Smooth muscle cell (in vitro differentiated cells): ENCODE measurements at regions not wholly inside any gene's neighbourhood (a gene's known extent, or its start where the extent isn't known, plus 50 kb on each side); places are given as distances from the start of the nearest gene placed in this dataset.

Experiments
- DNase-seq: peaks from one replicate; lab custom pipeline; 2025; ENCODE audit not compliant: unreplicated experiment; lab: John Stamatoyannopoulos, UW
- H2AFZ ChIP-seq: fragments of 200-600 bp; sonication (generic); 2 replicates; pipeline ENCODE4 v1.6.0; 2016; ENCODE audit warnings: antibody characterized with exemption, low read depth, mild to moderate bottlenecking
- H3F3A ChIP-seq: fragments of 200-600 bp; sonication (generic); 2 replicates; pipeline ENCODE4 v1.6.0; 2017; ENCODE audit warnings: antibody characterized with exemption, low read depth
- H3K27ac ChIP-seq: fragments of 200-600 bp; sonication (generic); 2 replicates; pipeline ENCODE4 v1.5.1; 2016; ENCODE audit warnings: low read depth, mild to moderate bottlenecking
- H3K27me3 ChIP-seq: fragments of 200-600 bp; sonication (generic); 2 replicates; pipeline ENCODE4 v1.6.1; 2016; ENCODE audit warnings: low read depth, mild to moderate bottlenecking
- H3K36me3 ChIP-seq: fragments of 200-600 bp; sonication (generic); 2 replicates; pipeline ENCODE4 v1.5.1; 2016; ENCODE audit warnings: low read depth
- H3K4me1 ChIP-seq: fragments of 200-600 bp; sonication (generic); 2 replicates; pipeline ENCODE4 v1.5.1; 2016; ENCODE audit warnings: low read depth
- H3K4me2 ChIP-seq: fragments of 200-600 bp; sonication (generic); 2 replicates; pipeline ENCODE4 v1.6.0; 2016; ENCODE audit warnings: mild to moderate bottlenecking
- H3K4me3 ChIP-seq: fragments of 200-600 bp; sonication (generic); 2 replicates; pipeline ENCODE4 v1.5.1; 2016; ENCODE audit warnings: mild to moderate bottlenecking
- H3K79me2 ChIP-seq: fragments of 200-600 bp; sonication (generic); 2 replicates; pipeline ENCODE4 v1.6.0; 2016; ENCODE audit warnings: low read depth, mild to moderate bottlenecking
- H3K9ac ChIP-seq: fragments of 200-600 bp; sonication (generic); 2 replicates; pipeline ENCODE4 v1.6.0; 2016; ENCODE audit warnings: low read depth
- H3K9me3 ChIP-seq: fragments of 200-600 bp; sonication (generic); replicated peaks from 2 replicates; pipeline ENCODE4 v1.5.1; 2016; ENCODE audit warnings: low read depth
- H4K20me1 ChIP-seq: fragments of 200-600 bp; sonication (generic); 2 replicates; pipeline ENCODE4 v1.6.0; 2016; ENCODE audit warnings: low read depth
- WGBS: methylation state at CpG from one replicate; pipeline ENCODE4 v1.1.7; 2016; ENCODE audit warnings: low lambda C conversion rate; 5-methylcytosine and 5-hydroxymethylcytosine counted together
- TF ChIP-seq, protein P1 (sequence below): fragments of 200-600 bp; sonication (generic); IDR thresholded peaks from 2 replicates; pipeline ENCODE4 v1.5.1; 2017; ENCODE audit warnings: borderline replicate concordance, mild to moderate bottlenecking, antibody characterized with exemption; ENCODE audit not compliant: insufficient read depth, poor library complexity, severe bottlenecking

DNA sequence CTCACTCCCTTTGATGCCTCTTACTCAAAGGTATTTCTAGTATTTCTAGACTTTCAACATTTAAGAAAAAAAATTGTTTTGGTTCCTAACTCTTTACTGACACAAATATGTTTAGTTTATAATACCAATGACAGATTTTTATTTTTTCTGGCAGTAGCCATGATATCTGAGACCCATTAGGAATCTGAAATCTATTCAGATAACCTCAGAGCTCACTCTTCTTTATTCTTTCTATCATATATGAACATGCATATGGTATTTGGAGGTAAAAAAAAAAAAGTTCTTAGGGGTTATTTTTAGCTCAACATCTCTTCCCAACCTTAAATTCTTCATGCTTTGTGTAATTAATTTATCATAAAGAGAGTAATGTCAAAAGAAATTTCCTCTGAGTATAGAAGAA is 465.5 kb downstream of the CDH2 start:
- DNase-seq, result no peak
- Histone ChIP-seq H3K9ac (no peak overlapping the region), H3K4me1 (peaks cover 37% of the 10 kb centered on the region), H3F3A (peaks cover 7% of the 10 kb centered on the region), H4K20me1 (no peaks in the 10 kb centered on the region), H3K27me3 (no peaks in the 10 kb centered on the region), H3K9me3 (no peaks in the 10 kb centered on the region), H3K4me2 (no peak overlapping the region), H3K4me3 (no peak overlapping the region), H2AFZ (no peak overlapping the region), H3K27ac (no peak overlapping the region), H3K79me2 (no peaks in the 10 kb centered on the region), H3K36me3 (no peaks in the 10 kb centered on the region)
- TF ChIP-seq, protein P1, sequence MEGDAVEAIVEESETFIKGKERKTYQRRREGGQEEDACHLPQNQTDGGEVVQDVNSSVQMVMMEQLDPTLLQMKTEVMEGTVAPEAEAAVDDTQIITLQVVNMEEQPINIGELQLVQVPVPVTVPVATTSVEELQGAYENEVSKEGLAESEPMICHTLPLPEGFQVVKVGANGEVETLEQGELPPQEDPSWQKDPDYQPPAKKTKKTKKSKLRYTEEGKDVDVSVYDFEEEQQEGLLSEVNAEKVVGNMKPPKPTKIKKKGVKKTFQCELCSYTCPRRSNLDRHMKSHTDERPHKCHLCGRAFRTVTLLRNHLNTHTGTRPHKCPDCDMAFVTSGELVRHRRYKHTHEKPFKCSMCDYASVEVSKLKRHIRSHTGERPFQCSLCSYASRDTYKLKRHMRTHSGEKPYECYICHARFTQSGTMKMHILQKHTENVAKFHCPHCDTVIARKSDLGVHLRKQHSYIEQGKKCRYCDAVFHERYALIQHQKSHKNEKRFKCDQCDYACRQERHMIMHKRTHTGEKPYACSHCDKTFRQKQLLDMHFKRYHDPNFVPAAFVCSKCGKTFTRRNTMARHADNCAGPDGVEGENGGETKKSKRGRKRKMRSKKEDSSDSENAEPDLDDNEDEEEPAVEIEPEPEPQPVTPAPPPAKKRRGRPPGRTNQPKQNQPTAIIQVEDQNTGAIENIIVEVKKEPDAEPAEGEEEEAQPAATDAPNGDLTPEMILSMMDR, result no peak

DNA sequence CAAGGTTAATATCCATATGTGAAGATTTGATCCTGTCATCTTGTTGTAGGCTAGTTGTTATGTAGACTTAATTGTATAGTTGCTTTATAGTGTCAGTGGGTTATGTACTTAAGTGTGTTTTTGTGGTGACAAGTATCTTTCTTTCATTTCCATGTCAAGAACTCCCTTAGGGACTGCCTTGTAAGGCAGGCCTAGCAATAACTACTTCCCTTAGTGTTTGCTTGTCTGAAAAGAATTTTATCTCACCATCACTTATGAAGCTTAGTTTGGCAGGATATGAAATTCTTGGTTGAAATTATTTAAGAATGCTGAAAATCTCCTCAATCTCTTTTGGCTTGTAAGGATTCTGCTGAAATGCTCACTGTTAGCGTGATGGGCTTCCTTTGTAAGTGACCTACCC is 467.6 kb downstream of the CDH2 start:
- Histone ChIP-seq H3K4me3 (no peak overlapping the region), H3K9me3 (no peaks in the 10 kb centered on the region), H3K27me3 (no peaks in the 10 kb centered on the region), H3K36me3 (no peaks in the 10 kb centered on the region), H3F3A (peaks cover 7% of the 10 kb centered on the region), H2AFZ (no peak overlapping the region), H4K20me1 (no peaks in the 10 kb centered on the region), H3K4me2 (no peak overlapping the region), H3K9ac (no peak overlapping the region), H3K79me2 (no peaks in the 10 kb centered on the region), H3K4me1 (peaks cover 38% of the 10 kb centered on the region), H3K27ac (no peak overlapping the region)
- TF ChIP-seq, protein P1, result no peak
- WGBS, result 93% methylated on average over 1 of the region's 1 CpG
- no peak for DNase-seq

DNA sequence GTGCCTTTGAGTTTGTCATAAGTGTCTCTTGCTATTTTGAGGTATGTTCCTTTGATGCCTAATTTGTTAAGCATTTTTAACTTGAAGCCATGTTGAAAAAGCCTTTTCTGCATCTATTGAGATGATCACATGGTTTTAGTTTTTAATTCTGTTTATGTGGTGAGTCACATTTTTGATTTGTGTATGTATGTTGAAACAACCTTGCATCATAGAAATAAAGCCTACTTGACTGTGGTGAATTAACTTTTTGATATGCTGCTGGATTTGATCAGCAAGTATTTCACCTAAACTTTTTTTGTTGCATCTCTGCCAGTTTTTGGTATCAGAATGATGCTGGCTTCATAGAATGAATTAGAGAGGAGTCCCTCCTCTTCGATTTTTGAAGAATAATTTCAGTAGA is 469.7 kb downstream of the CDH2 start:
- Histone ChIP-seq H4K20me1 (no peaks in the 10 kb centered on the region), H3K27me3 (no peaks in the 10 kb centered on the region), H3K79me2 (no peaks in the 10 kb centered on the region), H2AFZ (no peak overlapping the region), H3K4me1 (peaks cover 16% of the 10 kb centered on the region), H3K36me3 (no peaks in the 10 kb centered on the region), H3K9me3 (no peaks in the 10 kb centered on the region), H3K4me2 (no peak overlapping the region), H3F3A (no peaks in the 10 kb centered on the region), H3K9ac (no peak overlapping the region), H3K27ac (no peak overlapping the region), H3K4me3 (no peak overlapping the region)
- TF ChIP-seq, protein P1, result no peak
- WGBS, result 94% methylated on average over 1 of the region's 1 CpG
- no peak for DNase-seq

DNA sequence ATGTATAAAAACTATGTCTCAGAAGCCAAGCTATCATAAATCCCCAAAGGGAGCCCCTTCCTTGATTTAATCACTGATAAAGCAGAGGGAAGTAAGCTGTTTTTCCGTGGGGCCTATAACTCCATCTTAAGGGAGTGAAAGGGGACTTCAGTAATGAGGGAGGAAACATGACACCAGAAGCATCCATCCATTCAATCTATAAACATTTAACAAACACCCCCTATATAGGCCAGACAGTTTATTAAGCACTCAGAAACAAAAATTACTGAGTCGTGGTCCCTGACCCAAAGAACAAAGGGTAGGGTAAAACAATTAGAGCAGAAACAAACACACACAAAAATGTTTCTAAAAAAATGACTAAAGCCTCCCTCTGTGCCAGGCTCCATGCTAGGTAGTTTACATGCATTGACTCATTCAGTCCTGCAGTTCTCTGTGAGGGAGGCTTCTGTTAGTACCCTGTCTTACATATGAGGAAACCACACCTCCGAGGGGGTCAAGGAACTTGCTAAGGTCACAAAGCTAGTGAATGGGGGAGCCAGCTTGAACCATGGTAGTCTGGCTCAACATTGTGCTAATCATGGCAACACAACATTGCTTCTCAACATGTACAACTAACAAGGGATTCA is 472.1 kb downstream of the CDH2 start:
- Histone ChIP-seq H3F3A (no peaks in the 10 kb centered on the region), H4K20me1 (no peaks in the 10 kb centered on the region), H3K36me3 (no peaks in the 10 kb centered on the region), H3K27ac (no peak overlapping the region), H3K79me2 (no peaks in the 10 kb centered on the region), H2AFZ (no peak overlapping the region), H3K4me2 (no peak overlapping the region), H3K4me1 (peaks cover 7% of the 10 kb centered on the region), H3K27me3 (no peaks in the 10 kb centered on the region), H3K4me3 (no peak overlapping the region), H3K9me3 (no peaks in the 10 kb centered on the region), H3K9ac (no peak overlapping the region)
- TF ChIP-seq, protein P1, result no peak
- no peak for DNase-seq
- WGBS, result 65% methylated on average over 3 of the region's 3 CpGs
